OCI-LY7 (cell line): ENCODE measurements at regions not wholly inside any gene's neighbourhood (a gene's known extent, or its start where the extent isn't known, plus 50 kb on each side); places are given as distances from the start of the nearest gene placed in this dataset.

Source experiments
- CTCF ChIP-seq: fragments of 200-600 bp; sonication (generic); conservative IDR thresholded peaks from 2 replicates; pipeline ENCODE4 v1.5.1; 2014; ENCODE audit warnings: mild to moderate bottlenecking, antibody characterized with exemption, low read length, moderate library complexity, mixed read lengths
- EZH2phosphoT487 ChIP-seq: fragments of 200-600 bp; sonication (generic); IDR thresholded peaks from 2 replicates; pipeline ENCODE4 v1.6.1; 2018; ENCODE audit warnings: low read depth, borderline replicate concordance, mild to moderate bottlenecking, mixed run types, antibody characterized with exemption, low read length, moderate library complexity, mixed read lengths

- no peak for TF ChIP-seq CTCF
- no peak for TF ChIP-seq EZH2phosphoT487
Observed at GRCh38 chr22:48884324-48884723, 943.3 kb downstream of the BRD1 start.
